Keratinocyte (primary cell): ENCODE measurements at regions not wholly inside any gene's neighbourhood (a gene's known extent, or its start where the extent isn't known, plus 50 kb on each side); places are given as distances from the start of the nearest gene placed in this dataset.

Experiments used
- DNase-seq: peaks from one replicate; pipeline ENCODE4 v3.0.0-alpha.2; 2011; ENCODE audit warnings: low read depth, missing footprints, low spot score
- FAIRE-seq: peaks from 2 replicates; lab custom pipeline; 2011; peaks lifted over from hg19 to GRCh38; lab: Jason Lieb, UNC
- H2AFZ ChIP-seq: 2 replicates; pipeline ENCODE4 v1.6.0; 2012; ENCODE audit warnings: low read length, control low read depth, inconsistent platforms; ENCODE audit not compliant: control insufficient read depth
- H3K27ac ChIP-seq: 2 replicates; pipeline ENCODE4 v1.5.1; 2011; ENCODE audit warnings: low read length; ENCODE audit not compliant: control insufficient read depth, insufficient read depth
- H3K27me3 ChIP-seq: 3 replicates; pipeline ENCODE4 v1.6.0; 2011; ENCODE audit warnings: low read length; ENCODE audit not compliant: control insufficient read depth, insufficient read depth; ENCODE audit errors: extremely low read depth
- H3K36me3 ChIP-seq, 2 experiments: 2 replicates in 1 of 2; 3 replicates in 1 of 2; pipeline ENCODE4 v1.5.1; 2011; ENCODE audit warnings: low read length in 2 of 2, mild to moderate bottlenecking in 1 of 2; ENCODE audit not compliant: control insufficient read depth in 2 of 2, insufficient read depth in 2 of 2; ENCODE audit errors: extremely low read depth in 1 of 2
- H3K4me1 ChIP-seq: 3 replicates; pipeline ENCODE4 v1.5.1; 2011; ENCODE audit warnings: low read length; ENCODE audit not compliant: control insufficient read depth, insufficient read depth; ENCODE audit errors: extremely low read depth
- H3K4me2 ChIP-seq: 3 replicates; pipeline ENCODE4 v1.6.0; 2011; ENCODE audit warnings: low read depth, low read length; ENCODE audit not compliant: control insufficient read depth, insufficient read depth; ENCODE audit errors: extremely low read depth
- H3K4me3 ChIP-seq, 3 experiments: fragments of 200-600 bp in 1 of 3; sonication (generic) in 1 of 3; 2 replicates in 2 of 3; 3 replicates in 1 of 3; pipeline ENCODE4 v1.5.1; 2011 to 2016; ENCODE audit warnings: low read length in 3 of 3, mild to moderate bottlenecking in 3 of 3, control low read depth in 2 of 3, inconsistent platforms in 1 of 3, low read depth in 1 of 3, mixed read lengths in 1 of 3, mixed run types in 1 of 3, moderate library complexity in 1 of 3; ENCODE audit not compliant: control insufficient read depth in 2 of 3, insufficient read depth in 2 of 3; ENCODE audit errors: extremely low read depth in 1 of 3
- H3K79me2 ChIP-seq: 2 replicates; pipeline ENCODE4 v1.6.0; 2012; ENCODE audit warnings: low read length; ENCODE audit not compliant: control insufficient read depth, insufficient read depth
- H3K9ac ChIP-seq: 3 replicates; pipeline ENCODE4 v1.6.0; 2011; ENCODE audit warnings: low read length; ENCODE audit not compliant: control insufficient read depth, insufficient read depth; ENCODE audit errors: extremely low read depth
- H3K9me1 ChIP-seq: 3 replicates; pipeline ENCODE4 v1.6.0; 2011; ENCODE audit warnings: low read length; ENCODE audit not compliant: control insufficient read depth, insufficient read depth; ENCODE audit errors: extremely low read depth
- H3K9me3 ChIP-seq: 2 replicates; pipeline ENCODE4 v1.5.1; 2012; ENCODE audit warnings: low read depth, low read length; ENCODE audit not compliant: control insufficient read depth
- H4K20me1 ChIP-seq: 3 replicates; pipeline ENCODE4 v1.6.0; 2011; ENCODE audit warnings: low read length; ENCODE audit not compliant: control insufficient read depth, insufficient read depth; ENCODE audit errors: extremely low read depth
- CTCF ChIP-seq, 3 experiments: IDR thresholded peaks in 1 of 3; conservative IDR thresholded peaks in 1 of 3; optimal IDR thresholded peaks in 1 of 3; 2 replicates in 2 of 3; 3 replicates in 1 of 3; pipeline versions ENCODE3 to v1.5.1; 2011; ENCODE audit warnings: low read length in 3 of 3, mild to moderate bottlenecking in 3 of 3, moderate library complexity in 2 of 3, control low read depth in 1 of 3, inconsistent platforms in 1 of 3; ENCODE audit not compliant: insufficient read depth in 2 of 3; ENCODE audit errors: extremely low read depth in 1 of 3
- EZH2 ChIP-seq: IDR thresholded peaks from one replicate; pipeline ENCODE4 v1.6.1; 2012; ENCODE audit warnings: inconsistent platforms, mild to moderate bottlenecking, low read length, moderate library complexity
- dilution Hi-C: fragments of 300-500 bp; cut with MboI; formaldehyde crosslinking; loops from one replicate; pipeline ENCODE4 v1.7.0; 2020; ENCODE audit warnings: low sequenced_read_pairs; ENCODE audit not compliant: extremely low pct_ligation_motif_present

- H3K79me2 ChIP-seq: no peaks in the 10 kb centered on the region
- no peaks in the 10 kb centered on the region for H3K36me3 ChIP-seq
- no peaks in the 10 kb centered on the region for H3K9me1 ChIP-seq
- dilution Hi-C loops: no loop called here
- FAIRE-seq (no peak), DNase-seq (no peak)
- no peaks in the 10 kb centered on the region for H3K9me3 ChIP-seq
- H3K4me3 ChIP-seq: no peak overlapping the region
- H3K4me2 ChIP-seq: no peak overlapping the region
- no peaks in the 10 kb centered on the region for H3K27me3 ChIP-seq
- no peak overlapping the region for H3K9ac ChIP-seq
- no peak overlapping the region for H3K27ac ChIP-seq
- no peak for TF ChIP-seq CTCF (optimal IDR thresholded peaks at IDR 0.05 in 1 of 3, IDR thresholded peaks at IDR 0.05 in 1 of 3, conservative IDR thresholded peaks at IDR 0.05 in 1 of 3; ENCODE audit: extremely low read depth in 1 of 3, insufficient read depth in 2 of 3, low read length in 3 of 3)
- TF ChIP-seq EZH2: no peak
- no peaks in the 10 kb centered on the region for H3K4me1 ChIP-seq
- H2AFZ ChIP-seq: no peak overlapping the region
- H4K20me1 ChIP-seq: no peaks in the 10 kb centered on the region
Observed at GRCh38 chr22:48993655-48994054, 834.0 kb downstream of the BRD1 start.

- Histone ChIP-seq H3K27me3 (no peaks in the 10 kb centered on the region), H3K4me2 (no peak overlapping the region), H3K9me1 (no peaks in the 10 kb centered on the region), H3K9ac (no peak overlapping the region), H3K9me3 (peaks cover 5% of the 10 kb centered on the region), H4K20me1 (no peaks in the 10 kb centered on the region), H2AFZ (no peak overlapping the region), H3K4me3 (no peak overlapping the region), H3K79me2 (no peaks in the 10 kb centered on the region), H3K27ac (no peak overlapping the region), H3K4me1 (no peaks in the 10 kb centered on the region), H3K36me3 (no peaks in the 10 kb centered on the region)
- DNase-seq: no peak
- TF ChIP-seq EZH2: no peak
- TF ChIP-seq CTCF (optimal IDR thresholded peaks at IDR 0.05 in 1 of 3, IDR thresholded peaks at IDR 0.05 in 1 of 3, conservative IDR thresholded peaks at IDR 0.05 in 1 of 3; ENCODE audit: extremely low read depth in 1 of 3, insufficient read depth in 2 of 3, low read length in 3 of 3): no peak
- no peak for FAIRE-seq
- dilution Hi-C loops: no loop called here
Observed at GRCh38 chr22:48984639-48985038, 843.0 kb downstream of the BRD1 start.
